ENCODE measurements at regions not wholly inside any gene's neighbourhood (a gene's known extent, or its start where the extent isn't known, plus 50 kb on each side); places are given as distances from the start of the nearest gene placed in this dataset.
"Not testable (repeated sequence)": the region's sequence is repeated elsewhere in the genome, so short reads cannot be mapped to it uniquely, and the experiment has no call there.

DNA sequence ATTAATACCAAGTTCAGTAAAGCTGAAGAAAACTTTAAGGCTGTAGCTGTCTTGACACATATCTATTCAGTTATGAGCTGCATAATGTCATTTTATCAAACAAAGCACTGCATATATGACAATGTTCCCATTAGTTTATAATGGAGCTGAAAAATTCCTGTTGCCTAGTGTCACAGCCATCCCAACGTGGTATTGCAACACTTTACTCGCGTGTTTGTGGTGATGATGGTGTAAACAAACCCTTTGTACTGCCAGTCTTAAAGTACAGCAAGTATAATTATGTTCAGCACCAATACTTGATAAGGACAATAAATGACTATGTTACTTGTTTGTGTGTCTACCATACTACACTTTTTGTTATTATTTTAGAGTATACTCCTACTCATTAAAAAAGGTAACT lies 1415.6 kb upstream of the PCDH7 start:
- intact Hi-C loops (cut with DNase I), result no loop called here
- no peak for DNase-seq
- ATAC-seq (ENCODE audit: poor library complexity), result no peak

DNA sequence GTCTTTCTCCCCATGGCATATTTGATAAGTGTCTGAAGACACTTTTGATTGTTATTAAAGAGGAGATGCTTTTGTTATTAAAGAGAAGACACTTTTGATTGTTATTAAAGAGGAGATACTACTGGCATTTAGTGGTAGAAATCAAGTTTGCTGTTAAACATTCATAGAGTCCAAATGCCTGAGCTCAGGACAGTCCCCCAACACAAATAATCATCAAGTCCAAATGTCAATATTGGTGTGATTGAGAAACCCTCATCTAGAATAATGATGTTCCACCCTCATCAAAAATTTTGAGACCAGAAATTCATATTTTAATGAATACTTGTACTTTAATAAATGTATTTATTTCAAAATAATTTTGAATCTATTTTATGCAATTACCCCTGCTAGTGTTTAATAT lies 1412.9 kb upstream of the PCDH7 start:
- DNase-seq (no peak), ATAC-seq (ENCODE audit: poor library complexity) (no peak)
- intact Hi-C loops (cut with DNase I), result no loop called here

DNA sequence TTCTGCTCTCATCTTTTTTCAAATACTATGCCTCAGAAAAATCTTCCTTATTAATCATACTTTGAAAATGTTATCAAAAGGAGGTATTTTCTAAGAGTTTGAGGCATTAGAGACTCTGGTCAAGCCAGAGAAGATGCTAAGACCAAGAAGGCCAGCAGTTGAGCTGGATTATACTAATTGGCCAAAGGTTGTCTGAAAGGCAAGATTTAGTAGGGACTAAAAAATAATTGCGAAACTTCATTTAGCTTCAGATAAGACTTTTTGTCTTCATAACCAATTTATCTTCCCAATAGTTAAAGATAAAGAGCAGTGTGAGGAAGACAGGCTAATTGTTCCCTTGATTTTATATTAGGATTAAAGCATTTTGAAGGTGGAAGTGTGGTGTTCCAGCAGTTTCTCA lies 1412.4 kb upstream of the PCDH7 start:
- intact Hi-C loops (cut with DNase I), result no loop called here
- no peak for ATAC-seq (ENCODE audit: poor library complexity)
- no peak for DNase-seq

DNA sequence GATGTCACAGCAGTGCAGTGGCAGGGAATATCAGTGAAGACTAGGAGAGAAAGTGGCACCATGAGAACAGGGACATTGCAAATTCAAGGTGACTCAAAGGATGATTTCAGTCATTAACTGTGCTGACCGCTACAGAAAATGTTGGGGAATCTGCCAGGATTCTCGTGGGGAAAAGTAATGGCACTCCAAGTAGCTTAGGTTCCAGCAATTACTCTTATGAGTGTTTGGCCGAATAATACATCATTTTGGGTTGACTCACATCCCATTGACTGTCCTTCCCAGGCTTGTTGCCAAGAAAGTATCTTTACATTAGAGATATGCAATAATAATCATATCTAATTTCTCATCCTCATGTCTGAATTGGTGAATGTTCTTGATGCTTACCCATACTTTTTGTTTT lies 1411.1 kb upstream of the PCDH7 start:
- DNase-seq, result no peak
- ATAC-seq (ENCODE audit: poor library complexity), result no peak
- intact Hi-C loops (cut with DNase I), result no loop called here

DNA sequence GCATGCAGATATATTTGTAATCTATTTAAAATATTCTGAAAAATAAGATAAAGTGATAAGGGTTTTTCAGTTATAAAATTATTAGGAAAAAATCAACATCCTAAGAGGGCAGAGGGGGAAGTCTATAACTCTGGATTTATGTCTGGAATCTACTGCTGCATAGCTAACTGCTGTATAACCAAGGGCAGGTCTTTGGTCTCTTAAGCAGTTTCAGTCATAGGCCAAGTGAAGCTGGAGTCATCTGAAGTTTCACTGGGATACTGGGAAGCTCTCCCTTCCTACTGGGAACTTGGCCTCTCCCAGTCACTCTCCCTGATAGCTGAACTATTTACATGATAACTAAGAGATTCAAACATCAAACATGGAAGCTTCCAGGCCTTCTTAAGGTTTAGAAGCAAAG lies 1409.9 kb upstream of the PCDH7 start:
- intact Hi-C loops (cut with DNase I), result no loop called here
- no peak for DNase-seq
- no peak for ATAC-seq (ENCODE audit: poor library complexity)

DNA sequence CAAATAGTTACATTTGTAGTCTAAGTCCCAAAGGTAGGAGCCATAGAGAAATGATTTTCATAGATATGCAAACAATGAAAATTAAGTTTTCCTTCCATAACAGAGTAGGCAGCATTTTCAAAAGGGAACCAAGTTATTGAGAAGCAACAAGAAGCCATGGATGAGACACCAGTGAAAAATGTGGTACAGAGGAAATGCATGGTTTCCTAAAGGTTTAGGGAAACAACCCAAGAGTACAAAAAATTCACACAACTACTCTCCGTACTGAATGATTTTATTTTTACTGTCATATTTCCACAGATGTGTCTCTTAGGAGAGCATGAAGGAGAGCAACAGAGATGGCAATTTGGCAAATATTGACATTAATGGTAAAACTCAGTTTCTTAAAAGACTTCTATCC lies 1408.9 kb upstream of the PCDH7 start:
- DNase-seq, result no peak
- intact Hi-C loops (cut with DNase I), result no loop called here
- ATAC-seq (ENCODE audit: poor library complexity), result no peak

DNA sequence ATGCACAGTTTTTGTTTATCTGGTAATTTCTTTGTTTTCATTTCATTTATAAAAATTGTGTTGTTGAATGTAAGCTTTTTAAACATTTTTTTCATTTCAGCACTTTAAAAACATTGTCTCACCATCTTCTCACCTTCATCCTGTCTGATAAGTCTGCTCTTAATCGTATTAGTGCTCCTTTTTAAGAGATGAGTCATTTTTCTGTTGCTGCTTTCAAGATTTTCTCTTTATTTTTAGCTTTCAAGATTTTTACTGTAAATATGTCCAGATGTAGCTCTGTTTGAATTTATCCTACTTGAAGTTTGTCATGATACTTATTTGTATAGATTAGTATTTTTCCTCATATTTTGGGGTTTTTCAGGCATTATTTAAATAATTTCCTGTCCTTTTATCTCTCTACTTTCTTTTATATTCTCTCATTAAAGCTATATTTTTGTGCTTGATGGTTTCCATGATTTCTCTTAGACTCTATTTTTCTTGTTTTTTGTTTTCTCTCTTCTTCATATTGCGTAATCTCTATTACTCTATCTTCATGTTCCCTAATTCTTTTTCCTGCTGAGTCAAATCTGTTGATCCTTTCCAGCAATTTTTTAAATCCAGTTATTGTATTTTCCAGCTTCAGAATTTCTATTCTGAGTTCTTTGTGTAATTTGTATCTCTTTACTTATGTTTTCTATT lies 1400.4 kb upstream of the PCDH7 start:
- intact Hi-C loops (cut with DNase I), result no loop called here
- no peak for DNase-seq
- no peak for ATAC-seq (ENCODE audit: poor library complexity)

DNA sequence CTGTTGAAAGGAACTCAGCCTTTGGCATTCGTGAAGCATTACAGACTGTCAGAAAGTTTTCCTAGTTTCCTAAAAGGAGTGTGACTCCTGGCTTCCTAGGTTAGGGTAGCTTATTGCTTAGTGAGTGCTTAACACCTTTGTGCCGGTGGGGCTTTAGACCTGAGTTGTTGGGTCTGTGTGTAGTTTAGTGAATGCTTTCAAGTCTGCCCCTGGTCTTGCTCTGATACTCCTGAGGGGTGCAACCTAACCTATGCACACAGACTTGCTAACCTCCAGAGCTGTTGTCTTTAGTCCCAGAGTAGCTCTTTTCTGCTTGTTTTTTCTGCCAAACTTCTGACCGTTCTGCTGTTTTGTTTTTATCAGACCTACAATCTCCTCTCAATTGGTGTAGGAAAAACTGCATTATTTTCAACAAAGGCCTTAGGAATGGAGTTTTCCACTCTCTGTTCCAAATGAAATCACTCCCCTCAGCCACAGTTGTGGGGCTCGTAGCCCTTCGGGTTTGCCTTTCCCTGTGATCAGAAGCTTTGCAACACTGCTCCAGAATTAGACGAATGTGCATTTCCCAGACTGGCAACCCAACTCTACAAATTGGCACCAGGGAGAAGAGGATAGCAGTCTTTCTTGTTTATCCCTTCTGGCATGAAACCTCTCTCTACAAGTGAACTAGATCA lies 1399.1 kb upstream of the PCDH7 start:
- no peak for ATAC-seq (ENCODE audit: poor library complexity)
- intact Hi-C loops (cut with DNase I), result no loop called here
- DNase-seq, result no peak

DNA sequence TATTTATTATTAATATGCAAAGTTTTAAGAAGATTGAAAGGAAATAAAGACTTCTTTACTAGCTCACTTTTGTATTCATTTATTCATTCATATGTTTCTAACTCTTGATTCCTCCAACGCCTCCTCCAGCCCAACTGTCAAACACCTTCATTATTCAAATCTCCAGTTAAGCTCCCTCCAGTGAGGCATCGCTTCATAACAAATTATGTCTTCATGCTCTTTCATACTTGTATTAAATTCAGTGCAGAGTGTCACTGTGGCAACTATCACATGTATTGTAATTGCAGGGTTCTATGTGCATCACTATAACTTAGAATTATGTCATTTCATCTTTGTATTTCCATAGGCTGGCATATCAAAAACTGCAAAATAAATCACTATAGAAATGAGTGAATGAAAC lies 1394.2 kb upstream of the PCDH7 start:
- no peak for DNase-seq
- no peak for ATAC-seq (ENCODE audit: poor library complexity)
- intact Hi-C loops (cut with DNase I), result no loop called here

DNA sequence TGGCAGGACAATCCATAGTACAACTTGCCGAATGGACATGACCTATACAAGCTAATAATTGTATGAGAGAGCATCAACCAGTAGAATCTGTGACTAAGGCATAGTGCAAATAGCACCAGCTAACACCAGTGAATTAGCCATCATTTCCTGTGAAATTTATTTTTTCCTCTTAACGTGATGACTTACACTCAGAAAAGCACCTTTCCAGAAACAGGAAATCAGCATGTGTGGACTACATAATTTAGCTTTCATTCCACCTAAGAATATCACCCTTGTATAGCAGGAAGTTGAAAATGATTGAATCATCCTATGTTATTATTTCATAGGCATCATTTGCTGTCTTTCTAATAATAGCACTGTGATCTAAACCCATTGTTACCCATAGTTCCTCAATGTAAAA lies 1393.4 kb upstream of the PCDH7 start:
- ATAC-seq (ENCODE audit: poor library complexity) (no peak), DNase-seq (no peak)
- intact Hi-C loops (cut with DNase I), result no loop called here

DNA sequence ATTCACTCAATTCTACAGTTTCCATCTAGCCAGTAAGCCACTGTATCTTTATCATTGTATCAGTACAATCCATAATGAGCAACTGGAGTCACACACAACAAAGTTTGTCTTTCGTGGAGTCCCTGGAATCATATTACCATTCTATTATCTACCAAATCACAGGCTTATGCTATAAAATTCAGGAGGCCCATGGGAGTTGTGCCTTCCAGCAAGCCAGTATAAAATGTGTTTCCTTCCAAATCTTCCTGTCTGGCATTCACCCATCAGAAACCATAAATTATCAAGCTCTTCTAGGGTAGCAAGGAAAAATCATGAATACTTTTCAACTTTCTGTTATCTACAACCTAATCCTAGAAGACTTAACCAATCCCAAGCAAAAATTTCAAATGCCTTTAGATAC lies 1383.3 kb upstream of the PCDH7 start:
- DNase-seq (no peak), ATAC-seq (ENCODE audit: poor library complexity) (no peak)
- intact Hi-C loops (cut with DNase I), result no loop called here

DNA sequence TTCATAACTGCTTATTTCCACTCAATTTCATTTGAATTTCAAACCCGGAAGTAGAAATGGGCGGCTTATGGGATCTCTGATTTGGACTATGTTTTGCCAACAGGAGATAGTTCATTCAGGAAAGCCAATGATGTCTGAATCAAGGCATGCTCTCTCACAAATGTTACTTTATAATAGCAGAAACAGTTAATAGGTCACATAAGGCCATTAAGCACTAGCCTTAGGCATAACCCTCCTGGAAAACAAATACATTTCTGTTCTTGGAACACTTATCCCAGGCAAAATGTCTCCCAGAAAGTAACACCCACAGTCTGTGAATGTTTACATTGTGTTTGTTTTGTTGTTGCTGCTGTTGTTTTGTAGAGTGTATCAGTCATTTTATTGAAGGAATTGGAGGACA lies 1347.2 kb upstream of the PCDH7 start:
- DNase-seq, result no peak
- intact Hi-C loops (cut with DNase I), result no loop called here
- no peak for ATAC-seq (ENCODE audit: poor library complexity)

DNA sequence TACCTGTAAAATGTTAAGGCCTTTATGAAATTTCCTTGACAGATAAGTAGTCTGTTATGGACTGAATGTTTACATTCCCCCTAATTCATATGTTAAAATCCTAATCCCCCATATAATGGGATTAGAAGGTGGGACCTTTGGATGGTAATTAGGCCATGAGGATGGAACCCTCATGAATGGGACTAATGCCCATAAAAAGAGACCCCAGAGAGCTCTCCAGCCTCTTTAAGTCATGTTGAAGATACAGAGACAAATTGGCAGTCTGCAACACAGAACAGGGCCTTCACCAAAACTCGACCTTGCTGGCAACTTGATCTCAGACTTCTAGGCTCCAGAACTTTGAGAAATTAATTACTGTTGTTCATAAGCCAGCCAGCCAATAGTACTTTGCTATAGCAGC lies 1344.5 kb upstream of the PCDH7 start:
- DNase-seq (no peak), ATAC-seq (ENCODE audit: poor library complexity) (no peak)
- intact Hi-C loops (cut with DNase I), result no loop called here

DNA sequence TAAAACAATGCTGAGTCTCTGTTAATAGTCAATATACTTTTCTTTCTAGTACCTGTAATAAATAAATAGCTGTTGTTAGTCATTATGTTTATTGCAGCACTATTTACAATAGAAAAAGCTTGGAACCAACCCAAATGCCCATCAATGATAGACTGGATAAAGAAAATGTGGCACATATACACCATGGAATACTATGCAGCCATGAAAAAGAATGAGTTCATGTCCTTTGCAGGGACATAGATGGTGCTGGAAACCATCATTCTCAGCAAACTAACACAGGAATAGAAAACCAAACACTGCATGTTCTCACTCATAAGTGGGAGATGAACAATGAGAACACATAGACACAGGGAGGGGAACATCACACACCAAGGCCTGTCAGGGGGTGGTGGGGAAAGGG lies 1341.9 kb upstream of the PCDH7 start:
- intact Hi-C loops (cut with DNase I); ATAC-seq (ENCODE audit: poor library complexity); DNase-seq: not testable (repeated sequence)

DNA sequence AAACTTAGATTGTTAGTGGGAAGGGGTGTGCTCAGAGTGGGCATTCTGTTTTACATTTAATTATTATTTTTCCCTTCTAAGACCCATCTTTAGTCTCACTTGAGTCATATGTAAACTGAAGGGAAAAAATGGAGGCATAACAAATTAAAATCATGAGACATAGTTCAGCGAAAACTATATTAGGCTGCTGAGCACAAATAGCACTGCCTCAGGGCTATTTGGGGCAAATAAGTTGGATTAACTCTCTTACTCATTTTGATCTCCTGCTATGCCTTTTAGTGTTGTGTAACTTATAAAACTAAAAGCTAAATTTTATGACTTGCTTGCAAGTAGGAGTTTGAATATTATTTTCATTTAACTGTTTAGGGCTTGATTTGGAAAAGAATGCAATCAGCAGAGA lies 1329.2 kb upstream of the PCDH7 start:
- no peak for DNase-seq
- ATAC-seq (ENCODE audit: poor library complexity), result no peak
- intact Hi-C loops (cut with DNase I), result no loop called here

DNA sequence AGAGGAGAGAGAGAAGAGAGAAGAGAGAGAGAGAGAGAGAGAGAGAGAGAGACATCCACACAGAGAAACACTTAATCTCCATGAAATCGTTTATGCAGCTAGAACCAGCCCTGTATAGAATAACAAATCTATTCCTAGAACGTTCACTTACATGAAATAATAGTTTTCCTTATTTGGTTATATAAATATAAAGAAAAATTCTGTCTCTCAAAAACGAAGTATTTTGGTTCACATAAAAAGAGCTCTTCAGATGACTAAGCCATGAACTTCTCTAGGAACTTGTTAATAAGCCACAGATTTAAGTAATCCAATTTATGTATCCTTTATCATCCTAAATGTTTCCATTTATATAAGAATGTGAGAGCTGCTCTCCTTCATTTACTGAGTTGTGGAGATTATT lies 1315.1 kb upstream of the PCDH7 start:
- ATAC-seq (ENCODE audit: poor library complexity), result no peak

DNA sequence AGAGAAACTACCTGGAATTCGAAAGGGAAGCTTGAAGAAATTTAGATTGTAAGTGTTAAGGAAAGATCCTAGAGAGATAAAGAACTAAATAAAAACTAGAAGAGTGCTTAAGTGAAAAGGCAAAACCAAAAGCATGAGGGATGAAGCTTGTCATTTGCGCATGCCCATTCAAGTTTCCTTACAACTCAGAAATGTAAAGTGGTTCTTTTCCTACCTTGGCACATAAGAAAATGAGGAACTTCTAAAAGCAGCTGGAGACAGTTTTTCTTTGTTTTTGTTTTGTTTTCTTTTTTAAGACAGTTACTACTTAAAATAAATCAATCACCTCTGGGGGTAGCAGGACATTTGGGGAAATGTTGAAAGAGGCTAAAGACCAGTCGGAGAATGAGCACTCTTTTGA lies 1304.4 kb upstream of the PCDH7 start:
- intact Hi-C loops (cut with DNase I), result no loop called here
- DNase-seq (no peak), ATAC-seq (ENCODE audit: poor library complexity) (no peak)

More for the DNA sequence above, 1315.1 kb upstream of the PCDH7 start:
- intact Hi-C loops (cut with DNase I), result no loop called here
- no peak for DNase-seq

DNA sequence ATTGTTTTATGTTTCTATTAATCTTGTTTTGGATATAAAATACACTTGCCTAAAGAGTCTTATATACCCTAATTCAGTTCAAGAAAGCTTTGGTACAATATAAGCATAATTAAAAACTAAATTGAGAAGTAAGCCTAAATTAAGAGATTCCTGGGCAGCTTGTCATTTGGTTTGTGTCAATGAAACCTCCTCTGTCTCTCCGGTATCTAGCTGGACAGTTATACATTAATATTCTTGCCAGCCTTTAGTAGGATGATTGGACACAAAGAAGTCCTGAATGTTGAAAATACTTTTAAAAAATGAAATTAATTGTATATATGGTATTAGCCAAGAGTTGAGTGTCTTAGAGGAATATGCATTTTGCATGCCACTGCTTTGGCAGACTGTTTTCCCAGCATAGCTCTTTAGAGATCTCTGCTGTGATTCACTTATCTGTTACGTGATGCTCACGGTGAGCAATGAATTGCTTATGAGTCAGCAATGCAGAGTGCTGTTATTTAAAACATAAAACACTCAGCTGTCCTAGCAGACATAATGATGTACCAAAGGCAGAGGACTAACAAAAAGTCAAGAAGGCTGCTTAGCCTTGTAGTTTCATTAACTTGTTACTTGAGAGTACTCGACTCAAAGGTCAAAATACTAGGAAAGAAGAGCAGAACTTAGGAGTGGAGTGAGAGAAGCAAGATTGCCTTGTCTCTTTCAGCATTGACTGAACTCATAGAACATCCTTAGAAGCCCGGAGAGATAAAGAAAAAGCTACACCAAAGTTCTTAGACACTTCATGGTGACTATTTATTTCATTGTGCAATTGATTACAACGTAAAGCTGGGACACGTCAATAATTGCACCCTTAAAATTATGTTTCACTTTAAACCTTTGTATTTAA lies 1296.1 kb upstream of the PCDH7 start:
- intact Hi-C loops (cut with DNase I), result no loop called here
- DNase-seq, result no peak
- no peak for ATAC-seq (ENCODE audit: poor library complexity)

DNA sequence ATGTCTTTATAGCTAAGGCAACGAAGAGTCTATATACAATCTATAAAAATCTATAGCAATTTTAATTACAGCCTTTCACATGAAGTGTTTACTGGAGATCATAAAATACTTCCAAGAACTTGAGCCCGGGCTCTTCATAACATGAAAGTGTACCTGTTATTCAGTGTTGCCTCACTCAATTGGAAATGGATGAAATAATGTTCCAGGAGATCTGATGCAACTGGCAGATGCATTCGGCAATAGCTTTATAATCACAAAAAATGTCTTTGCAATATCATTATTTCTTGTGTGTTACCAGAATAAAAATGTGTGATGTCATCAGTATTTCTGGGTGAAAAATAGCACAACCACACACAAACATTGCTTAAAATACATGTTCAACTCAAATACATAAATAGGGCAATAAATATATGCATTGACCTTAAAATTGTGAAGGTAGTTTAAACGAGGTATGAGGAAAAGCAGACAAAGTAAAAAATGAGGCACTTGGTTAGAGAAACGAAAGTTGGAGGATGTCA lies 1266.8 kb upstream of the PCDH7 start:
- no peak for DNase-seq
- no peak for ATAC-seq (ENCODE audit: poor library complexity)
- intact Hi-C loops (cut with DNase I), result no loop called here

DNA sequence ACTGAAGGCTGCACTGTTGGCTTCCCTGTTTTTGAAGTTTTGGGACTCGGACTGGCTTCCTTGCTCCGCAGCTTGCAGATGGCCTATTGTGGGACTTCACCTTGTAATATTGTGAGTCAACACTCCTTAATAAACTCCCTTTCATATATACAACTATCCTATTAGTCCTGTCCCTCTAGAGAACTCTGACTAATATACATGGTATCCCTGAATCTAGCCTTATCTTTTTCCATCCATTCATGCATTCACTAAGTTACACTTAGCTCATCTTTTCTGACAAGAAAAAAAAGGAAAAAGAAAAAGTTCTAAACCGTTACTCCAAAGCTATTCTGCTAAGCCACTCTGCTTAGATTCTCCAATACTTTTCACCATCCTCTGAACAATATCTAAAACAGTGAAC lies 1260.2 kb upstream of the PCDH7 start:
- intact Hi-C loops (cut with DNase I), result no loop called here
- ATAC-seq (ENCODE audit: poor library complexity) (no peak), DNase-seq (no peak)

Measured in Right ventricle myocardium superior (tissue), 1 donor.